HG03342 (cell line): ENCODE measurements at regions not wholly inside any gene's neighbourhood (a gene's known extent, or its start where the extent isn't known, plus 50 kb on each side); places are given as distances from the start of the nearest gene placed in this dataset.
"Not testable (repeated sequence)": the region's sequence is repeated elsewhere in the genome, so short reads cannot be mapped to it uniquely, and the experiment has no call there.

Source experiments
- ATAC-seq: cut with Tn5 transposase; IDR thresholded peaks from one replicate; pipeline ENCODE4 v1.9.1; 2021; ENCODE audit warnings: mild to moderate bottlenecking, moderate library complexity; ENCODE audit not compliant: unreplicated experiment

DNA sequence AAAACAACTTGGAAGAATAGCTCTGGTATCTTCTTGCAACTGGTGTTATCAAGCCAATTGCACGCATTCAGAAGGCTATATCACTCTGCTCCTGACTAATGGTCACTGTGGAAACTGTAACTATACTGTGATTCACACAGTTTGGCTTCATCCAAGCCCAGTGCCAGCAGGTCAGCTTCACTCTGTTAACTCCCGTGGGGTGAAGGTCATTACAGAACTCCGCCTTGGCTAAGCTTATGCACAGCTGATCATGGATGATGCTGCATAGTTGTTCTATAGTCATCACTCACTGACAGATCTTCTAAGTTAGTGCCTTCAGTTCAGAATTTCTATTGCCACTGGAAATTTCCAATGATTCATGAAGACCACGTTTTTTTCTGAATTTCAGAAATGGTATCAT lies 497.2 kb upstream of the NETO1 start:
- no peak for ATAC-seq

DNA sequence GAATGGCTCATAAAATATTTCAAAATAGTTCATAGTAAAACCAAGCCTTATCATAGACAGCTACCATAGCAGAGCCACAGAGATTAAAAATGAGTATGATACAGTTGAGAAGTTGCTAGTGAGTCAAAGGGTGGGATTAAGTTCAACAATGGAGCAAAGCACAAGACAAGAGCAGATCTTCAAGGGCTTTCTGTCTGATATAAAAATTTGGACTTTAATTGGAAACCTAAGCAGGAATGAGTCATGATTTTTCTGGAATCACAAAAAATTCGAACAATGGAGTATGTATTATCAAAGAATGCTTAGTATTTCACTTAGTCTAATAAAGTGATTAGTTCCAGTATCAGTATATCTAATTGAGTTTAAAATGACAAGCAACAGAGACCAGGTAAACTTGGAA lies 487.3 kb upstream of the NETO1 start:
- no peak for ATAC-seq

DNA sequence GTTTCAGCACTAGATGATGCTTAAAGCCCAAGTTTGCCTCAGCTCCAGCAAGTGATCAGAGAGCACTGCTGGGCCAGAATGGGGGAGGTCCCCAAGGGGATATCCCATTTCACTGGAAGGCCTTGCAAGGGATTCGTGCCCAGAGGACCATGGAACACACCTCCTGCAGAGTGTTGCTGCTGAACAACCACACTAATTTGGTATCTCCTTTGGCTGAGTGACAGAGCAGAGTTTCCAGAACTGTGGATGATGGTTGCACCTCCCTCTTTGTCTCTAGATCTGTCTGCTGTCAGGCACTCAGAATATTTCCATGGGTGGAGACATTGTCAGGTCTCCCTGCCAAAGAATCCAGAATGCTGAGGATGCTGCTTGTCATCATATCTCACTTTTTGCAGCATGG lies 484.8 kb upstream of the NETO1 start:
- ATAC-seq, result no peak

DNA sequence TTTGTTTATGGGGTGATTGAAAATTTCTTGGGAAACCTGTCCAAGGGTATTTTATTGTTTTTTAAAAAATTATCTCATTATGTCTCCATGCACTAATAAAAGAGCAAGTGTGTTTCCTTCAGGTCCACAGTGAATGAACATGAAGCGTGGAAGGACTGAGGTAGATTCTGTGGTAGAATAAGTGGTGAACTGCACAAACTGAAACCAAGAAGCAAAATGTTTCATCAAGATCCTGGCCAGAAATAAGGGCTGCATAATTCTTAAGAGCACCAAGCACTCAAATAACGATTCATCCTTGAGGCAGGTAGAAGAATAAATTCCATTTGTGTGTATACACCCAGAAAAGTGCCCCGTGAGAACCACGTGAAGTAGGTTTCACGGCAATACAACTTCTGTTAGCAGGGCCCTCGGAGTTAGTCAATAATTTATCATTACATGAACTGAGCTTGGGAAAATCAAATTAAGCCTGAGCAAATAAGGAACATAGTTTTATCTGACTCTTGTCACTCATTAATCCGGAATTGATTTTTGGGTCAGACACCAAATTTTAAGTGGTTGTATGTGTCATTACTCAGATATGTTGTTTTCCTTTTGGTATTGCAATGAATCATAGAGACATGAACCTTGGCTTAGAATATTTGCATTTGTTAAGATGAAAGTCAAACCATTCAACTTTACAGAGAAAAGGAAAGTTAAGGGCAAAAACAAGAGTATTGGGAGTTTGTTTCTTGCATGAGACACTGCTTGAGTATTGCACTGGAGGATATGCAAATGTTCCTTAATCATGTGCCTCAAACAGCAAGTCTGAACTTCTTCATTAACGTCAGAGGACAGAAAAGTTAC lies 472.6 kb upstream of the NETO1 start:
- peak; percentile 50 for ATAC-seq

DNA sequence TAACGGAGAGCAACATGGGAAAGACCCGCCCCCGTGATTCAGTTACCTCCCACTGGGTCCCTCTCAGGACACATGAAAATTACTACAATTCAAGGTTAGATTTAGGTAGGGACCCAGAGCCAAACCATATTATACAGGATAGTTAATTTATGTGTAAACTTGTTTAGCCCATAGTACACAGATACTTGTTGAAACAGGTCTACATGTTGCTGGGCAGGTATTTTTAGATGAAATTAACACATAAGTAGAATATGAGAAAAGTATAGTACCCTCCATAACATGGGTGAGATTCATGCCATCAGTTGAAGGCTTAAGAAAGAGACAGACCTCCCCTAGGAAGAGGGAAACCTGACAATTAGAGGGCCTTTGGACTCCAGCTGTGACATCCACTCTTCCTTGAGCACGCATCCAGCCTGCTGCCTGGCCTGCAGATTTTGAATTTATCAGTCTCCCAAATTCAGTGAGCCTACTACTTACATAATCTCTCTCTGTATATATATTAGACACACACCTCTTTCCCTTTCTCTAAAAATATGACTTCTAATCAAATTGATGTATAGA lies 463.5 kb upstream of the NETO1 start:
- ATAC-seq, result no peak

DNA sequence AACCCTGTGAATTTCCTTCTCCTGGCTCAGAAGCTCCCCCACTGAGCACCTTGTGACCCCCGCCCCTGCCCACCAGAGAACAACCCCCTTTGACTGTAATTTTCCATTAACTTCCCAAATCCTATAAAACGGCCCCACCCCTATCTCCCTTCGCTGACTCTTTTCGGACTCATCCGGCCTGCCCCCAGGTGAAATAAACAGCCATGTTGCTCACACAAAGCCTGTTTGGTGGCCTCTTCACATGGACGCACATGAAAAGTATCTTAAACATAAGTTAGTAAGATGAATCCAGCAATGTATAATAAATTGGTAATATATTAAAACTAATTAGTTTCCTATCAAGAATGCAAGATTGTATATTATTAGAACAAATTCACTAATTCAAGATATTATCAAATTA lies 462.3 kb upstream of the NETO1 start:
- not testable (repeated sequence) for ATAC-seq

DNA sequence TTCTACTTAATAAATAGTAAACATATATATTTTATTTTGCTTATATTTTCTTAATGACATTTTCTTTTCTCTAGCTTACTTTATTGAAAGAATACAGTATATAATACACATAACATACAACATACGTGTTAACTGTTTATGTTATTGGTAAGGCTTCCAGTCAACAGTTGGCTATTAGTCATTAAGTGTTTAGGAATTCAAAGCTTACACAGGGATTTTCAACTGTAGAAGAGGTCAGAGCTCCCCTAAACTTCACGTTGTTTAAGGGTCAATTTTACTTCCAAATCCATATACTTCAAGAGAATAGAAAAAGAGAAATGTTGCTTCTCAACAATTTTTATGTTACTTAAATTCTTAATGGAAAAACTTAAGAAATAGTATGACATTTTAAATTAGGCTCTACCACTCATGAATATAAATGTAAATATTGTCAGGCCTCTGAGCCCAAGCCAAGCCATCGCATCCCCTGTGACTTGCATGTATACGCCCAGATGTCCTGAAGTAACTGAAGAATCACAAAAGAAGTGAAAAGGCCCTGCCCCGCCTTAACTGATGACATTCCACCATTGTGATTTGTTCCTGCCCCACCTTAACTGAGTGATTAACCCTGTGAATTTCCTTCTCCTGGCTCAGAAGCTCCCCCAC lies 456.5 kb upstream of the NETO1 start:
- ATAC-seq, result not testable (repeated sequence)

DNA sequence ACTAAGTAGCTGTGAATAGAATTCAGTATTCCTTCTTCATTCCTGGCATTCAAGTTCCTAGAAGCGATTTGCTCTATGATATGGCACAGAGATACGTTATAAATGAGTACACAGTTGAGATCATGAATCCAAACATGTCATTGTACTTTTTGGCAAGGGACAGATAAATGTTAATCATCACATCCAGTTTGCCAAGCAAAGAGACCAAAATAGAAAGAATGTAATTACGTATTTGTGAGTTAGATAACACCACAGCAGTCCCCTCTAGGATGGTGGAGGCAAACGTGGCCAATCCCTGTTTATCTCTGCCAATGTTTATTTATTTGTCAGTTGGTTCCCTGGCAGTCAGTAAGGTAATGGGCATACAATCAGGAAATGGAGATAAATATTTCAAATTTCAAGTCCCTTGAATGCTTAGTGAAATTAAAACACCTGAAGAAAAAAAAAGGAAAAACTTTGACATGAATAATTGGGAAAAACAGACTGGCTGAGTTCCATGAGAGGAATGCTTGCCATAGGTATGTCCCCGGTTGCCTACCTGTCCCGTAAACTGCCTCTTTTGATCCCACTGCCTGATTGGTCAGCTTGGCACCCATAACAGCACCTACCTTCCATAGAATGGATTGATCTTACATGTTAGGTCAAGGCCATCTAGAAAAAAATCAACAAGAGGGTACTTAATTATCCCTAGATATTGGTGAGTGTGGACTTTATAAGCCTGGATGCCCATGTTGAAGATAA lies 451.1 kb upstream of the NETO1 start:
- no peak for ATAC-seq

DNA sequence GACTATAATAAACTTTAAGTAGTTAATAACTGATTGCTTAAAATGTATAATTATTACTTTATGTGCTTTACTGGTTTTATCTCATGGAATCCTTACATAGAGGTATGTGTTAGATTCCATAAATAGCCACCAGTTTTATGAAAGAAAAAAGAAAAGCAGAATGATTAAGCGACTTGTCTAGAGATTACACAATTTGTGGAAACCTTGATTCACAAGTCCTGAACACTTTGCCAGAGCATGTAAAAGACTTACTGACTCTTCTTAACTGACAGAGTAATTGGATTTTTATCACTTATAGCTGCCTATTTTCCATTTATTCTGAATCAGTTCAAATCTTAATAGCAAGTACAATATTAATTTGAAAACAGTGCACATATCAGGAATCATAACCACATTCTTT lies 448.7 kb upstream of the NETO1 start:
- ATAC-seq, result no peak

DNA sequence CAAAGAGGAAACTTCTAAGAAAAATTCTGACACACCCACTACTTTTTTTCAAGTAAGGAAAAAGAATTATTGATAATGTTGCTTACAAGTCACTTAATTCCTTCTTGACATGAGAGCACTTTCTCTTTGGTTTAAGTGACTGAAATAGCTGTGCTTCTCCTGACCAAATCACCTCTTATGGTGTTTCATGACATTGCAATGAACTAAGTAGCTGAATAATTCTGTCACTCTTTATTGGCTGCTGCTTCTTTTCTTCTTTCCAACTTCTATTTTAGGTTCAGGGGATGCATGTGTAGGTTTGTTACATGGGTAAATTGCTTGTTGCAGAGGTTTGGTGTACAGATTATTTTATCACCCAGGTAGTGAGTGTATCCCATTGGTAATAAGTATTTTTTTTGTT lies 447.6 kb upstream of the NETO1 start:
- ATAC-seq, result no peak

DNA sequence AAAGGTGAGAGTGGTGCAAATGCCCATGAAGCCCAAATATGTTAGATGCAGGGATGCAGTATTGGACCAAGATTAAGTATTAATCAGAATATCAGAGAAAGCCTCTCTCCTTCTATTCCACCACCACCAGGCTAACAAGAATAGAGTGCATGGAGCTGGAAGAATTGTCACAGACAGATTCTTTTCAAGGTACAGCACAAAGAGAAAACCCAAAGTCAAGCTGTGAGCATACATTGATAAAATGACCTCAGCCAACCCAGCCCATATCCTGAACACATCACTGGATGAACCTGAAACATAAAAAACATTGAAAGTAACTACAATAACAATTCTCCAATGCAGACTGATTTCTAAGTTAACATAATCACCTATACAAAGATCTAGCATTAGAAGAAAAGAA lies 445.7 kb upstream of the NETO1 start:
- no peak for ATAC-seq

DNA sequence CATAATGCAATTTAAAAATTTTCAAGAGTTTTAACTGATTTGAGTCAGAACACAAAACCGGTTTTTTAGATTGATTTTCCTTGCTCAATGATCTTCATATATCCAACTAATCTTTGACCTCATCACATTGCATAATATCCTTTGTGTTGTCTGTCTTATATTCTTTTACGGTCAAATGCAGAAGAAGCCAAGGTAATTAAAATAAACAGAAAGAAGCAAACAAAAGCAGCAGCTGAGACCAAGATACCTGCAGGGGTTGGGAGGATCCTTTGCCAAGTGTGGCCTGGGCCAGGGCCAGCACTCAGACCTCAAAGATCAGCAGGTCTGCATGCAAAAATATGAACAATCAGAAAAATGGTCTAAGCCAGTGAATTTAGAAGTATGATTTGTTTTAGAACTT lies 428.9 kb upstream of the NETO1 start:
- ATAC-seq, result no peak

DNA sequence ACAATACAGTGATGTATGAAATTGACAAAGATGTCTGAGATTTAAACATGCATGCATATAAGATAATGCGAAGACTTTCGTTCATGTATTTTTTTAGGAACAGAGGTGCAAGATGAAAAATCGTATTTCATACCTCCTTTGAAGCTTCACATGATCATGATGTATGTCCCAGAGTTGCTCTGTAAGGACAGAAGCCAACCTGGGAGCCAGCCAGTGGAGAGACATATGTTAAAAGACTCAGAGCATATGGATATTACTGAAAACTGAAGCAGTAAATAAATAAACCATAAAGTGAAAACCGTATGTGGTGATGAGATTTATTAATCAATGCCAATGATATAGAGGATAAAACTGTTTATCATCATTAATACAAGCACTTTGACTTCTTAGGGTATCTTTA lies 424.4 kb upstream of the NETO1 start:
- no peak for ATAC-seq

DNA sequence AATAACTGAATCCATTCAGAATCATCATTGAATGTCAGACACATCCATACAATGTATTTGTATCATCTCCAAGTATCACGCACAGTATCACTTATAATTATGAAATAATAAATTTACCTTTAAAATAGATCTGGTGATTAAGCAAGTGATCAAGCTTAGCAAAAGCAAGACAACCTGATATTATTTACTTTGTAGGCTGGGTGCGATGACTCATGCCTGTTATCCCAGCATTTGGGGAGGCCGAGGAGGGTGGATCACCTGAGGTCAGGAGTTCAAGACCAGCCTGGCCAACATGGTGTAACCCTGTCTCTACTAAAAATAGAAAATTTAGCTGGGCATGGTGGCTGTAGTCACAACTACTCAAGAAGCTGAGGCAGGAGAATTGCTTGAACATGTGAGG lies 421.0 kb upstream of the NETO1 start:
- ATAC-seq, result no peak

DNA sequence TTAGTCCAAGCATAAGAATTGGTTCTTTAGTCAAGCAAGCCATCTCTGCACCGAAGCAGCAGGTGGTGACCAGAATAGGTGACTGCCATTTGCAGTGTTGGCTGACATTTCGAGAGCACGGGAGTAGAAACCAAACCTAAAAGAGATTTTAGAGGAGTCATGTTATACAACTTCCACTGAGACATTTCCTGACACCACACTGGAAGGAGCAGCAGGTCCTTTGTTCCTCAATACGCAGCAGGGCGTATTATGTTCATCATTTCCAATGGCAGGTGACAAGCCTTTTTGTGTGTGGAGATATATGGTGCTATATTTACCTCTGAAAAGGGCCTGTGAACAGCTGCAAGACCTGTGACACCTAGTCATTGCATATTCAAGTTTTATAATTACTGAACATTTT lies 418.8 kb upstream of the NETO1 start:
- no peak for ATAC-seq

DNA sequence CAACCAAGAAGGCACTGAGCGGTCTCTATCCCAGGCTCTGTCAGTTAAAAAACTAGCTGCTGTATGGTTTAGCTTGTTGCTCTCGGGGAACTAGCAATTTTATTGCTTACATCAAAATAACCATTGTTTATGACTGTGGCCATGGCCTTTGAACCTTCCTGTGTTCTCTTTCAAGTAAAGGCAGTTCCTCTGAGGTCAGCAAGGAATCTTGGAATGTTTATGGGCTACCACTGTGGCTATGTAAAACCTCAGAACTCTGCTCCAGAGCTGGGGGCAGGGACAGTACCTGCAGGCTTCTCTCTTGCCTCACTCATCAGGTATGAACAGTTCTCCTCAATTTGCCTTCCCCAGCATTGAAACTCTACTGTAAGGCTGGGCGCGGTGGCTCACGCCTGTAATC lies 416.0 kb upstream of the NETO1 start:
- ATAC-seq, result no peak

DNA sequence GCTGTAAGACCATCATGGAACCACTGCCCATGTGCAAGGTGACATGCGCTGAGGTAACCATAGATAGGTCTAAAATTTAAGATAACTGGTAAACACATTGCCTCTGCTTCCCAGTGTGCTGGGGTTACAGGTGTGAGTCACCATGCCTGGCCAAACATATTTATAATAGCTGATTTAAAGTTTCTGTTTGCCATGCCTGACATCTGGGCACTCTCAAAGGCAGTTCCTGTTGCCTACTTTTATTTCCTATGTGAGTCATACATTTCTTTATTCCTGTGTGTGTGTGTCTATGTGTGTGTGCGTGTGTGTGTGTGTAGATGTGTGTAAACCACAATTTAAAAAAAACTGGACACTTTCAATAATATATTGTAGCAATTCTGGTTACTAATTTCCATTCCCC lies 415.2 kb upstream of the NETO1 start:
- no peak for ATAC-seq

DNA sequence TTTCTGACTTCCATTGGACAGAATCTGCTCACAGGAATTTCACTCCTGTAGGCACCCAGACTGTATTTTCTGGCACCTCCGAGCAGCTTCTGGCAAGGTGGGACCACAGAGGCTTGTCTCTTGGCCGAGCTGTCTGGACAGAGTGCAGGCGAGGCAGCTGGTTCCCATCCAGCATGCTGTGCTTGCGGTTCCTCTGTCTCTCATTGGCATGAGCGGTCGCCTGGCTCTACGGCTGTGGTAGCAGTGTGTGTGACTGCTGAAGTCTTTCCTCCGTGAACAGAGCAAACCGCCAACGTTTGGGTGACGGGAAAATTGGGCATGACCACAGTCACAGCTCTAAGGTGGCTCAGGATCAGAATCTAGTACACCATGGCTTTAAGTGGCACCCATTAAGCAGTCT lies 411.7 kb upstream of the NETO1 start:
- ATAC-seq, result no peak

DNA sequence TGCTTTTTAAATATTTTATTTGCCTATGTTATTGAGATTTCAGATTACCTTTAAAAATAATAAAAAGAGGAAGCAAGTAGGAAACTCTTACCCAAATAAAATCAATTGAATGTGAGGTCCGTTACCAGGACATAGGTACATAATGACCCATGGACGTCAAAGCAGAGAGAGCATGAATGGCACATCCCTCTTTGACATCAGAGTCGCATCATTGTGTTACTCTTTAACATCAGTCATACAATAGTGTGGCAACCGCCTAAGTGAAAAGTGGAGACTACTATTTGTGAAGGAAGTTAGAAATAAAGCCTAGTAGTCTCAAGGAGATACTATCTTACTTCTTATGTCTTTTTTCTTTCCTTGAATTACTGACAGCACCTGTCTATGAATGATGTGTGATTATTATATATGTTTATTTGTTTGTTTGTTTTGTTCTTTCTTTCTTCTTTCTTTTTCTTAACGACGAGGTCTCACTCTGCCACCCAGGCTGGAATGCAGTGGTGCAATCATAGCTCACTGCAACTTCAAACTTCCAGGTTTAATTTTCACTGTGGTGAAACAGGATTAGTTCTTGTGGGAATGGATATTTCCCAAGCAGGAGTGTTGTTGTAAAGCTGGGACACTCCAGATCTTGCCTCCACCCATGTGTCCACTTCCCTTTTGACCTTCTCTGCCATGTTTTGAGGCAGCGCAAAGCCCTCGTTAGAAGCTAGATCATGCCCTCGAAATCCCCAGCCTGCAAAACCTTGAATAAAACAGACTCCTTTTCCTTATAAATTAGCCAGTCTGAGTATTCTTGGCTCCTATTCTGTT lies 407.2 kb upstream of the NETO1 start:
- no peak for ATAC-seq

DNA sequence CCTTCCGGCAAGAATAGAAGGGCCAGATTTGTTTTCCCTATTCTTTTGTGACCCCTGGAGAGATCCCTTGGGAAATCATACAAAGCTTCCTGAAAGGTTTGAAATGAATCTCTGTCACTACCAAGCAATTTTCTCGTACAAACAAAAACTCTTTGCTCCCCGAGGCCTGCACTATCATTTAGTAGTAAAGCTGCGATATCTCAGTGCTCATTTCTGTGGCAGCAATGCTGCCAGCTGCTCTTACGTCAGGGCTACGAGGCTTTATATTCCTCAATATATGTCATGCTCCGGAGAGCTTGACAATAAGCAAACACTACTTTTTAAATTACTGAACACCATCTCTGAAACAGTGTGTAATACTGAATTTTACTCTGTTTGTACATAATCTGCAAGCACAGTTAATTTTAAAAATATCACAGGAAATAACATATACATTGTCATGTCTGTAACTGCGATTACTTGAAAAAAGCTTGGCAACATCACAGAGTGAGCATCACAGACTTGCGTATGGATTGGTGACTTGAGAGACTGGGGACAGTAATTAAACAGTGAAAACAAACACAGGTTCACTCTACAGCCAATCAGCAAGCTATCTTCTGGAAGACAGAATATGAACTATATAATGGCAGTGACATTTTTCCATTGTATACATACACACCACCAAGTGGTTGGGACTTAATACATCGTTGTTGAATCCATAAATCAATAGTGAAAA lies 403.3 kb upstream of the NETO1 start:
- no peak for ATAC-seq
